Kidney epithelial cell (primary cell): ENCODE measurements at regions not wholly inside any gene's neighbourhood (a gene's known extent, or its start where the extent isn't known, plus 50 kb on each side); places are given as distances from the start of the nearest gene placed in this dataset.
"Not testable (repeated sequence)": the region's sequence is repeated elsewhere in the genome, so short reads cannot be mapped to it uniquely, and the experiment has no call there.

Experiments
- DNase-seq: peaks from one replicate; pipeline ENCODE4 v3.0.0-alpha.2; 2010; ENCODE audit warnings: low read depth
- H3K27me3 ChIP-seq: 2 replicates; pipeline ENCODE4 v1.6.0; 2011; ENCODE audit warnings: low read length; ENCODE audit not compliant: control insufficient read depth, insufficient read depth
- H3K36me3 ChIP-seq: 2 replicates; pipeline ENCODE4 v1.5.1; 2011; ENCODE audit warnings: low read length; ENCODE audit not compliant: control insufficient read depth, insufficient read depth
- H3K4me3 ChIP-seq: 2 replicates; pipeline ENCODE4 v1.5.1; 2011; ENCODE audit warnings: low read depth, mild to moderate bottlenecking, control low read depth, low read length
- CTCF ChIP-seq: IDR thresholded peaks from 2 replicates; pipeline ENCODE4 v1.5.1; 2011; ENCODE audit warnings: mild to moderate bottlenecking, moderate library complexity, low read length, control low read depth, inconsistent platforms; ENCODE audit not compliant: insufficient read depth, poor library complexity, severe bottlenecking

- no peak for DNase-seq
- no peak overlapping the region for H3K4me3 ChIP-seq
- H3K36me3 ChIP-seq = no peaks in the 10 kb centered on the region
- H3K27me3 ChIP-seq = peaks cover 3% of the 10 kb centered on the region
- no peak for TF ChIP-seq CTCF
Measured at GRCh38 chr12:111122458-111122878, 202.1 kb upstream of the MYL2 start.

GRCh38 chr12:111121840-111122239 lies 201.5 kb upstream of the MYL2 start:
- Histone ChIP-seq H3K27me3 (peaks cover 3% of the 10 kb centered on the region), H3K4me3 (no peak overlapping the region), H3K36me3 (no peaks in the 10 kb centered on the region)
- no peak for DNase-seq
- no peak for TF ChIP-seq CTCF

GRCh38 chr12:111120578-111120977 lies 200.2 kb upstream of the MYL2 start:
- no peaks in the 10 kb centered on the region for H3K36me3 ChIP-seq
- no peak overlapping the region for H3K4me3 ChIP-seq
- no peak for DNase-seq
- peaks cover 3% of the 10 kb centered on the region for H3K27me3 ChIP-seq
- TF ChIP-seq CTCF = no peak

- H3K36me3 ChIP-seq = no peaks in the 10 kb centered on the region
- DNase-seq = no peak
- no peak for TF ChIP-seq CTCF
- no peak overlapping the region for H3K4me3 ChIP-seq
- H3K27me3 ChIP-seq = peaks cover 3% of the 10 kb centered on the region
Measured at GRCh38 chr12:111117017-111117416, 196.6 kb upstream of the MYL2 start.

GRCh38 chr12:111113313-111113712 lies 192.9 kb upstream of the MYL2 start:
- DNase-seq, H3K27me3 ChIP-seq, H3K36me3 ChIP-seq, H3K4me3 ChIP-seq: not testable (repeated sequence)

- TF ChIP-seq CTCF = no peak
- DNase-seq = no peak
- Histone ChIP-seq H3K4me3 (no peak overlapping the region), H3K36me3 (no peaks in the 10 kb centered on the region), H3K27me3 (no peaks in the 10 kb centered on the region)
Measured at GRCh38 chr12:111112311-111113098, 192.1 kb upstream of the MYL2 start.
